ENCODE measurements at regions not wholly inside any gene's neighbourhood (a gene's known extent, or its start where the extent isn't known, plus 50 kb on each side); places are given as distances from the start of the nearest gene placed in this dataset.
A peak's percentile ranks its signal among the peaks of the same experiment; 100 is the strongest.

GRCh38 chr12:128068211-128068610 is 198.8 kb upstream of the TMEM132C start:
- DNase-seq (ENCODE audit: low read depth): no peak
- TF ChIP-seq CTCF (conservative IDR thresholded peaks at IDR 0.05; ENCODE audit: low read depth, low read length): no peak
- H3K4me3 ChIP-seq (ENCODE audit: low read depth, low read length): no peak overlapping the region

GRCh38 chr12:128069359-128069997 is 197.5 kb upstream of the TMEM132C start:
- DNase-seq (ENCODE audit: low read depth): no peak
- TF ChIP-seq CTCF (conservative IDR thresholded peaks at IDR 0.05; ENCODE audit: low read depth, low read length): peak; percentile 74
- H3K4me3 ChIP-seq (ENCODE audit: low read depth, low read length): no peak overlapping the region

- no peak for TF ChIP-seq CTCF (conservative IDR thresholded peaks at IDR 0.05; ENCODE audit: low read depth, low read length)
- no peak for DNase-seq (ENCODE audit: low read depth)
Observed at GRCh38 chr12:128073937-128074336, 193.0 kb upstream of the TMEM132C start.

GRCh38 chr12:128075332-128075731 is 191.6 kb upstream of the TMEM132C start:
- no peak for TF ChIP-seq CTCF (conservative IDR thresholded peaks at IDR 0.05; ENCODE audit: low read depth, low read length)
- DNase-seq (ENCODE audit: low read depth): no peak
- no peak overlapping the region for H3K4me3 ChIP-seq (ENCODE audit: low read depth, low read length)

More at GRCh38 chr12:128073937-128074336, 193.0 kb upstream of the TMEM132C start:
- H3K4me3 ChIP-seq (ENCODE audit: low read depth, low read length): no peak overlapping the region

- H3K4me3 ChIP-seq (ENCODE audit: low read depth, low read length): no peak overlapping the region
- TF ChIP-seq CTCF (conservative IDR thresholded peaks at IDR 0.05; ENCODE audit: low read depth, low read length): no peak
- DNase-seq (ENCODE audit: low read depth): peak; percentile 57
Observed at GRCh38 chr12:128076188-128076587, 190.8 kb upstream of the TMEM132C start.

GRCh38 chr12:128077211-128077916 is 189.6 kb upstream of the TMEM132C start:
- H3K4me3 ChIP-seq (ENCODE audit: low read depth, low read length): no peak overlapping the region
- TF ChIP-seq CTCF (conservative IDR thresholded peaks at IDR 0.05; ENCODE audit: low read depth, low read length): no peak
- no peak for DNase-seq (ENCODE audit: low read depth)

- TF ChIP-seq CTCF (conservative IDR thresholded peaks at IDR 0.05; ENCODE audit: low read depth, low read length): no peak
- DNase-seq (ENCODE audit: low read depth): no peak
- no peak overlapping the region for H3K4me3 ChIP-seq (ENCODE audit: low read depth, low read length)
Observed at GRCh38 chr12:128077917-128078298, 189.1 kb upstream of the TMEM132C start.
